Naive B cell (primary cell): ENCODE measurements at regions not wholly inside any gene's neighbourhood (a gene's known extent, or its start where the extent isn't known, plus 50 kb on each side); places are given as distances from the start of the nearest gene placed in this dataset.

Source experiments
- ATAC-seq, 2 donors: fragments of 150-1000 bp; cut with Tn5 transposase; 2 replicates each; pipeline ENCODE4 v1.10.0; 2021; ENCODE audit warnings: low read depth in 2 of 2, mild to moderate bottlenecking in 2 of 2, moderate library complexity in 2 of 2
- DNase-seq: peaks from one replicate; pipeline ENCODE4 v3.0.0; 2022
- H3K27ac Mint-ChIP-seq, 6 donors: one replicate each; pipeline ENCODE4 v1.8.0; 2020 to 2022; ENCODE audit warnings: mild to moderate bottlenecking in 6 of 6, mixed read lengths in 6 of 6, moderate library complexity in 5 of 6, inconsistent platforms in 2 of 6
- H3K27me3 Mint-ChIP-seq, 3 donors: one replicate each; pipeline ENCODE4 v1.8.0; 2021 to 2022; ENCODE audit warnings: mixed read lengths in 3 of 3, mild to moderate bottlenecking in 1 of 3
- H3K36me3 Mint-ChIP-seq, 2 donors: one replicate each; pipeline ENCODE4 v1.8.0; 2020 to 2022; ENCODE audit warnings: mixed read lengths in 2 of 2, inconsistent platforms in 1 of 2, mild to moderate bottlenecking in 1 of 2
- H3K4me1 Mint-ChIP-seq, 3 donors: one replicate each; pipeline ENCODE4 v1.8.0; 2020 to 2022; ENCODE audit warnings: mixed read lengths in 3 of 3, inconsistent platforms in 1 of 3, mild to moderate bottlenecking in 1 of 3, moderate library complexity in 1 of 3
- H3K4me3 Mint-ChIP-seq, 8 donors: one replicate each; pipeline ENCODE4 v1.8.0; 2020 to 2022; ENCODE audit warnings: mild to moderate bottlenecking in 8 of 8, mixed read lengths in 8 of 8, moderate library complexity in 8 of 8, inconsistent platforms in 2 of 8
- H3K9me3 Mint-ChIP-seq, 7 donors: one replicate each; pipeline ENCODE4 v1.8.0; 2020 to 2022; ENCODE audit warnings: mixed read lengths in 7 of 7, mild to moderate bottlenecking in 5 of 7, inconsistent platforms in 2 of 7, moderate library complexity in 1 of 7

GRCh38 chr15:73803806-73804205 is 50.7 kb upstream of the INSYN1 start:
- ATAC-seq: no peak
- H3K4me3 Mint-ChIP-seq: no peak overlapping the region
- no peaks in the 10 kb centered on the region for H3K9me3 Mint-ChIP-seq
- no peak for DNase-seq
- H3K36me3 Mint-ChIP-seq: no peaks in the 10 kb centered on the region
- H3K27me3 Mint-ChIP-seq: peaks cover 4 to 27% (median 16%) of the 10 kb centered on the region in 3 donors
- no peaks in the 10 kb centered on the region for H3K4me1 Mint-ChIP-seq
- no peak overlapping the region for H3K27ac Mint-ChIP-seq

- DNase-seq (no peak), ATAC-seq (no peak)
- Mint-ChIP-seq H3K4me1 (no peaks in the 10 kb centered on the region), H3K9me3 (no peaks in the 10 kb centered on the region), H3K27me3 (peaks cover 10 to 27% (median 24%) of the 10 kb centered on the region in 3 donors), H3K27ac (peak overlapping the region in 1 of 6 donors; percentile 26), H3K36me3 (no peaks in the 10 kb centered on the region), H3K4me3 (no peak overlapping the region)
Observed at GRCh38 chr15:73805504-73806089, 52.4 kb upstream of the INSYN1 start.

GRCh38 chr15:73806698-73807483 is 53.7 kb upstream of the INSYN1 start:
- Mint-ChIP-seq H3K4me1 (no peaks in the 10 kb centered on the region), H3K27me3 (peaks cover 10 to 26% (median 16%) of the 10 kb centered on the region in 3 donors), H3K36me3 (no peaks in the 10 kb centered on the region), H3K27ac (no peak overlapping the region), H3K9me3 (no peaks in the 10 kb centered on the region), H3K4me3 (no peak overlapping the region)
- no peak for DNase-seq
- ATAC-seq: no peak

GRCh38 chr15:73807865-73808264 is 54.7 kb upstream of the INSYN1 start:
- no peaks in the 10 kb centered on the region for H3K4me1 Mint-ChIP-seq
- no peaks in the 10 kb centered on the region for H3K36me3 Mint-ChIP-seq
- no peak overlapping the region for H3K4me3 Mint-ChIP-seq
- H3K27me3 Mint-ChIP-seq: peaks cover 10 to 22% (median 16%) of the 10 kb centered on the region in 3 donors
- no peak overlapping the region for H3K27ac Mint-ChIP-seq
- ATAC-seq: no peak
- no peak for DNase-seq
- H3K9me3 Mint-ChIP-seq: no peaks in the 10 kb centered on the region

GRCh38 chr15:73809728-73810501 is 56.8 kb upstream of the INSYN1 start:
- Mint-ChIP-seq H3K9me3 (no peaks in the 10 kb centered on the region), H3K4me1 (no peaks in the 10 kb centered on the region), H3K27me3 (peaks cover 6 to 22% (median 16%) of the 10 kb centered on the region in 3 donors), H3K27ac (no peak overlapping the region), H3K36me3 (no peaks in the 10 kb centered on the region), H3K4me3 (peak overlapping the region in 1 of 8 donors; percentile 5)
- DNase-seq: no peak
- no peak for ATAC-seq

- Mint-ChIP-seq H3K9me3 (peaks cover 0 to 2% (median 0%) of the 10 kb centered on the region in 7 donors), H3K27me3 (peaks cover 6 to 32% (median 25%) of the 10 kb centered on the region in 3 donors), H3K4me1 (no peaks in the 10 kb centered on the region), H3K4me3 (no peak overlapping the region), H3K27ac (no peak overlapping the region), H3K36me3 (no peaks in the 10 kb centered on the region)
- DNase-seq (no peak), ATAC-seq (no peak)
Observed at GRCh38 chr15:73812806-73813465, 59.8 kb upstream of the INSYN1 start.

GRCh38 chr15:73813589-73813988 is 59.8 kb upstream of the TBC1D21 start:
- peaks cover 0 to 2% (median 0%) of the 10 kb centered on the region in 7 donors for H3K9me3 Mint-ChIP-seq
- H3K4me1 Mint-ChIP-seq: no peaks in the 10 kb centered on the region
- no peak overlapping the region for H3K4me3 Mint-ChIP-seq
- peaks cover 6 to 35% (median 28%) of the 10 kb centered on the region in 3 donors for H3K27me3 Mint-ChIP-seq
- H3K27ac Mint-ChIP-seq: peak overlapping the region in 1 of 6 donors; percentile 1
- ATAC-seq (no peak), DNase-seq (no peak)
- H3K36me3 Mint-ChIP-seq: peaks cover 0 to 3% of the 10 kb centered on the region in 2 donors

GRCh38 chr15:73818308-73818985 is 54.9 kb upstream of the TBC1D21 start:
- DNase-seq (no peak), ATAC-seq (no peak)
- H3K9me3 Mint-ChIP-seq: peaks cover 0 to 14% (median 6%) of the 10 kb centered on the region in 7 donors
- H3K36me3 Mint-ChIP-seq: peaks cover 0 to 10% of the 10 kb centered on the region in 2 donors
- peak overlapping the region in 1 of 8 donors; percentile 69 for H3K4me3 Mint-ChIP-seq
- H3K27ac Mint-ChIP-seq: no peak overlapping the region
- H3K27me3 Mint-ChIP-seq: peaks cover 16 to 52% (median 36%) of the 10 kb centered on the region in 3 donors
- H3K4me1 Mint-ChIP-seq: no peaks in the 10 kb centered on the region

GRCh38 chr15:73821181-73821580 is 52.2 kb upstream of the TBC1D21 start:
- H3K27ac Mint-ChIP-seq: no peak overlapping the region
- H3K27me3 Mint-ChIP-seq: peaks cover 16 to 46% (median 36%) of the 10 kb centered on the region in 3 donors
- H3K36me3 Mint-ChIP-seq: peaks cover 0 to 10% of the 10 kb centered on the region in 2 donors
- no peaks in the 10 kb centered on the region for H3K4me1 Mint-ChIP-seq
- no peak for ATAC-seq
- no peak for DNase-seq
- H3K9me3 Mint-ChIP-seq: peaks cover 0 to 14% (median 6%) of the 10 kb centered on the region in 7 donors
- H3K4me3 Mint-ChIP-seq: no peak overlapping the region

- Mint-ChIP-seq H3K27ac (no peak overlapping the region), H3K4me1 (no peaks in the 10 kb centered on the region), H3K4me3 (no peak overlapping the region), H3K9me3 (peaks cover 0 to 14% (median 5%) of the 10 kb centered on the region in 7 donors), H3K36me3 (peaks cover 0 to 10% of the 10 kb centered on the region in 2 donors), H3K27me3 (peaks cover 26 to 45% (median 34%) of the 10 kb centered on the region in 3 donors)
- ATAC-seq (no peak), DNase-seq (no peak)
Observed at GRCh38 chr15:73822998-73823397, 50.4 kb upstream of the TBC1D21 start.
